Activated T-cell treated with anti-CD3 and anti-CD28 coated beads for 24 hours (primary cell): ENCODE measurements at regions not wholly inside any gene's neighbourhood (a gene's known extent, or its start where the extent isn't known, plus 50 kb on each side); places are given as distances from the start of the nearest gene placed in this dataset.
"Not testable (repeated sequence)": the region's sequence is repeated elsewhere in the genome, so short reads cannot be mapped to it uniquely, and the experiment has no call there.

ENCODE experiments used
- DNase-seq: peaks from one replicate; pipeline ENCODE4 v3.0.0-alpha.2; 2020; ENCODE audit warnings: low read depth

DNA sequence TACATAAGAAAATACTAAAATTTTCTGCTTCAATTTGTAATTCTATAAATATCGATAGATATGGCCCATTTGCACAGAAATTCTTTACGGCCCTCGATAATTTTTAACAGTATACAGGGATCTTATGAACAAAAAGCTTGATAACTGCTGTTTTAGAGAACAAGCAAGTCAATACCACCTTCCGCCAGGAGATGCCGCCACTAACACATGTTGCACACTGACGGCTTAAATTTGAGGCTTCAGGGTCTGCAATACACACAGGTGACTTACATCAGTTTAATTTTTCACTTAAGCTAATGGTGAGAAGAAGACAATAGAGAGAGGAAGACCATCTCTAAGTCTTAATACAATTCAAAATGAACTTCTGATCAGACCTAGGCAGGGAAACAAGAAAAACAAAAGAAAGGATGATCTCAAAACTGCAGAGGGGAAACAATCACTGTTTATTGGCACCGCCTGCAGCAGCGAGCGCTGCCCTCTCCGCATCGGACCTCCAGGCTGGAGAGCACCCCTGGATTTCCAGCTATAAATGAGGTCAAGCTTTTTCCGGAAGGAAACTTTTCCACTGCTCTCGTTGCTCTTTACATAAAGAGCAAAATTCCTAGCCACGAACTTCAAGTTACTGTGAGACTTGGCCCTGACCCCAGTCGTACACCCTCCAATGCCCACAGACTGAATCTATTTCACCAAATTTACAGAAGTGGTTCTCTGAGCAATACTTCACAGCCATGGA, 53.9 kb downstream of the OTOR start:
- peak; percentile 26 for DNase-seq

DNA sequence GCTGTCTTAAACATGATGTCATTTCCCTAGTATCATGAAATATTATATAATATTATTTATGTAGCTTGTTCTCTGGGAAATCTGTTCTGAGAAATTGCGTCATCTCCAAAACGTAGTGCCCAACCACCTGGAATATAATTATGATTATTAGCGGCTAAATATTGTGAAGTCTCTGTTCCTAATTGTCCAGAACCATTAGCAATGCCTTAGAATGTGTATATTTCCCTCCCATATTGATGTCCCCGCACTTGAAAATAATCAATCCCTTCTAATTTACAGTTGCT, 54.4 kb downstream of the OTOR start:
- no peak for DNase-seq

DNA sequence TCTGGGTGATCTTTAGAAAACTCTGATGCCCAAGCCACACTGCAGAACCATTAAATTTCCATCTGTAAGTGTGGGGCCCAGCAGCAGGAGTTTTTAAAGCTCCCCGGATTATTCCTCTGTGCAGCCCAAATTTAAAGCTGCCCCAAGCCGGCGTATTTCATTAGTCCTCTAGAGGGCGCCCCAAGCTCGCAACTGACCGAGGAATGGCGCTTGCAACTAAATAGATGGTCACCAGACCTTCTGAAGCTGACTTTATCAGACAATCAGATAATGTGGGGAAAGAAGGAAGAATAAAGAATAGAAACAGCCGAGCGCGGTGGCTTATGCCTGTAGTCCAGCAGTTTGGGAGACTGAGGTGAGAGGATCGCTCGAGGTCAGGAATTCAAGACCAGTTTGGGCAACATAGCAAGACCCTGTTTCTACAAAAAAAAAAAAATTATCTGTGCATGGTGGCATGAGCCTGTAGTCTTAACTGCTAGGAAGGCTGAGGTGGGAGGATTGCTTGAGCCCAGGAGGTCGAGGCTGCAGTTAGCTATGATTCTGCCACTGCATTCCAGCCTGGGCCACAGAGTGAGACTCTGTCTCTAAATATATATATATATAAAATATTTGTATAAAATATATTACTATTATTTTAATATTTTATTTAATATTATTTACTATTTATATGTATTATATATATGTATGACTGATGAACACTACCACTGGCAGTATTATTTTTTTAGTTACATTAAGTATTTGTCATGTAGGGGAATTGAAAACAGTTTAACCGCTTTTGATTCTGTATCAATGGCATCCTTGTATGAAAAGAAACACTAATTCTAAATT, 56.0 kb downstream of the OTOR start:
- DNase-seq, result peak; percentile 15

DNA sequence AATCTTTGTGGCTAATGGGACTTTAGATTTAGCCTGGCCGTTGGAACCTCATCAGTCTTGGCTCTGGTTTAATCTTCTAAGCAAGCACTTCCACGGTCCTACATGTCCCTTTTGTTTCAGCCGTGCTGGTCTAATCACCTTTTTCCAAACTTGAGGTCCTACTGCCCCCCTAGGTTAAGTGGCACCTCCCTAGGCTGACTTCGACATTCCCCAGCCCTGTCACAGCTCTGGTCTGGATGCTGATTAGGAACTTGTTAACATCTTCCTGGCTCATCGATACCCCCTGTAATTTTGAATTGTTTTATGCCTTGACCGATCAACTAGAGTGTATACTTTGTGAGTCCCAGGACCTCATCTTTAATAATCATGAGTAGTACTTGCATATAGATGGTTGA, 56.6 kb downstream of the OTOR start:
- no peak for DNase-seq

DNA sequence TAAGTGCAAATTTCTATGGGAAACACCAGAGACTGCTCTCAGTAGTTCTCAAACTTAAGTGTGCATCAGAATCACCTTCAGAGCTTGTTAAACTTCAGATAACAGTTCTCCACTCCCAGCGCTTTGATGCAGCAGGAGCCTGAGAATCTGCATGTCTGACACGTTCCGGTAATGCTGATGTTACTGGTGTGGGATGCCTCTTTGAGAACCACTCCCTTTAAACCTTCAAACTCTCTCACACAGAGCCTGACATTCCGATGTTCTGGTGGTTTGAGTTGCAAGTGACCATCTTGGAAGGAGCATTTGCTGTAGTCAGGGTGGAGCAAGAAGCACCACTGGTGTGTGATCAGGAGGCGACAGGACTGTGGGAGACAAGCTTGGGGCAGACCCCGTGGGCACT, 57.9 kb downstream of the OTOR start:
- no peak for DNase-seq

DNA sequence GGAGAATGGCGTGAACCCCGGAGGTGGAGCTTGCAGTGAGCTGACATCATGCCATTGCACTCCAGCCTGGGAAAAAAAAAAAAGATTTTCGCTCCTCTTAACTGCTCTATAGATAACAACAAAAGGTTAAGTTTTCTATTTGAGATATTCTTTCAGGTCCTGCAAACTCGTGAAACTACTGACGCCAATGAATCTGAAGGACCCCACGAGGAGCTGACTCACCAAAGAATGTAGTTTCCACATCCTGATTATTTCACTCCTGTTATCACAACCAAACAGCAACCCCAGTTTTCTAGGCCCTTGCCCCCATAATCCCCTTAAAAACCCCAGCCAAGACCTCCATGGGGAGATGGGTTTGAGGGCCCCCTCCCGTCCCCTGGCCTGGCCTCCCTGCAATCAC, 58.7 kb downstream of the OTOR start:
- no peak for DNase-seq

DNA sequence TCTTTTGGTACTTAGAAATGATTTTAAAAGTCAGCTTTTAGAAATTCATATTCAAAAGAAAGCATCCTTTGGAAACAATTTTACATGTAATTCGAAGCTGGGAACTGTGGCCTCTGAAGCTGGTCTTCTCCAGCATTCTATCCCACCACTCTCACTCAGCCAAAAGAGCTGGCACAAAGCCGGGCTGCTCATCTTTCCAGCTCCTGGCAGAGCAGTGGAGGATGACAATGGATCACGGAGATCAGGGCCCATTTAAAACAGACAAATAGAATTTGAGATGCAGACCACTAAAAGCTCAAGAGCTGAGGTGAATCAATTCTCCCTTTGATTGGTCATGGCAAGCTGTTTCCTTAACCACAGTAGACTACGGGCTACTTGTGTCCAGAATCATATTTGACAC, 60.6 kb downstream of the OTOR start:
- DNase-seq, result no peak

DNA sequence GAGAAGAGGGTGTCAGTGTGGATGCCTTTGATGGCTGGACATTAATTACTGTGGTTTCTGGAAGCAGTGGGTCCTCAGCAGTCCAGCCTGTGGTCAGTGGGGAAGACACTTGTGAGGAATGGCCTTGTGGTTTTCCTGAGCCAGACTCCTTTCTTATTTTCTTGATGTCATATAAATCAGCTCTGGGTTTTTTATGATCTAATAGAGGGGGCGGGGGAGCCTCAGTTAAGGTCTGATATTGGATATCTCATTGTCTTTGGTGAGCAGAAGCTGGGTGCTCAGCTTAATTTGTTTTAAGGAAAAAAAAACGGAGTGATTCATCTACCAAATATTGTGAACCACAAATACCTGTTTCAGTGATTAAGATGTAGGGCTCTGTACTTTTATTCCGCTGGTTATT, 62.1 kb downstream of the OTOR start:
- DNase-seq, result no peak

DNA sequence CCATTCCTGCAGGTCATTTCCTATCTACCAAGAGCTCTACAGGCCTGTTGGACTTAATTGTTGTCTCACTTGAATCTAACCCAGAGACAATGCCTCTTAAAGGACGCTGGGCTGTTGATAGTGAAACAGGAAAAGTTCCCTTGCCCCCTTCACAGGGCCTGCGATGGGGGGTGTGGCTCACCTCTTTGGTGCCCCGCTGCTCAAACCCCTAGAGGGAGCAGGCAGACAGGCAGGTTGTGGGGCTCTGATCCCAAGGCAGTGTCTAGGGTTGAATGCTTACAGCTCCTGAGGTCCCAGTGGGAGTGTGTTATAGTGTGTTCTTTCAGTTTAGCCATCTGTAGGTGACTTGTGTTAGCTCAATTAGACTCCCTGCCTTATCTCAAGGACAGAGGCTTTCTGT, 68.0 kb downstream of the OTOR start:
- DNase-seq, result no peak

DNA sequence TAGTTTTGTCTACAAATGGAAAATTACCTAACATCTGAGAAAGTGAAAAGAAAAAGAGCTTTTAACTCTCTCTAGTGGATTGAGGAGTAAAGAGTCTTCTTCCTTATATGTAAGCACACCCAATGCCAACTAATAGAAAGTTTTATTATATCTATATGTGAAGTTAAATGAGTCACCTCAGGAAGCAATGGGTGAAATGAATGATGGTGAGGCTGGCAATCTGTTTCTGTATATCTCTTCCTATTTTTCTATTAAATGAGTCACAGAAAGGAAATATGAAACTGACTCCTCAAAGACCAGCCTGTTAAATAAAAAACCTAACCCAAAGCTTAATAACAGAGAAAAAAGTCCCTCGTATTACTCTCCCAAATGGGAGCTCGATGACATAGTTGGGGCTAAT, 71.3 kb downstream of the OTOR start:
- DNase-seq, result no peak

DNA sequence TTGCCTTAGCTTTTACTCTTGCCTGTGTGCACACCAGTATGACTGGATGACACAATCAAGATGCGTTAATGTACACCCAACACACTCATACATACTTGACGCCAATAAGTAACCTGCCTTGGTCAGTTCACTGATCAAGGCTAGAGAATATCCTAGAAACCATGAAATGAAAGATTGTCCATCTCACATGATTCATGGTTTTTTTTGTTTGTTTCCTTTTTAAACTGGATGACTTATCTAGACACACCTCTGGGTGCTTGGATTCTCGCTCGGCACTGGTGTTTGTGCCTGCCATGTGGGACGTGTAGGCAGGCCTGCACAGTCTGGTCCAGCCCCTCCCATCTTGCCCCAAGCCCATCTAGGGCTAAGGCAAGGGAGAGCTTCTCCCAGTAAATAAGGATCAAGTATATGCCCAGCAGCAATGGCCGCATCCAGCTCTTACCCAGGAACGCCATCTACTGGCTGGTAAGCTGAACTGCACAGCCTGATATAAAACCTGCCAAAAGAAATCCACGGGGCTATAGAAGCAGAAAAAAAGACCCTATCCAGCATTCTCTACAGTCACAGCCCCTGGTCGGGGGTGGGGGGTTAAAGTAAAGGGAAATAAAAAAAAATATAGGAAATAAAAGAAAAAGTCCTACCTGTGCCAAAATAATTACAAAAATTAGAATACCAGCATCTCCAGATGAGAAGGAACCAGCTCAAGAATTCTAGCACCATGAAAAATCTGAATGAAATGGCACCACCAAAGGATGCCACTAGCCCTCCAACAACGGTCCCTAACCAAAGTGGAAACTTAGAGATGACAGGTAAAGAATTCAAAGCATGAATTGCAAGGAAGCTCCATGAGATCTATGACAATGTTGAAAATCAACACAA, 73.3 kb downstream of the OTOR start:
- no peak for DNase-seq

DNA sequence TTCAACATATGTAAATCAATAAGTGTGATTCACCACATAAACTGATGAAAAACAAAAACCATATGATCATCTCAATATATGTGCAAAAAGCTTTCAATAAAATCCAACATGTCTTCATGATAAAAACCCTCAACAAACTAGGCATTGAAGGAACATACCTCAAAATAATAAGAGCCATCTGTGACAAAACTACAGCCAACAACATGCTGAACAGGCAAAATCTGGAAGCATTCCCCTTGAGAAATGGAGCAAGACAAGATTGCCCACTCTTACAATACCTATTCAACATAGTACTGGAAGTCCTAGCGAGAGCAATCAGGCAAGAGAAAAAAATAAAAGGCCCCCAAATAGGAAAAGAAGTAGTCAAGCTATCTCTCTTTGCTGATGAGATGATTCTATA, 76.5 kb downstream of the OTOR start:
- no peak for DNase-seq

DNA sequence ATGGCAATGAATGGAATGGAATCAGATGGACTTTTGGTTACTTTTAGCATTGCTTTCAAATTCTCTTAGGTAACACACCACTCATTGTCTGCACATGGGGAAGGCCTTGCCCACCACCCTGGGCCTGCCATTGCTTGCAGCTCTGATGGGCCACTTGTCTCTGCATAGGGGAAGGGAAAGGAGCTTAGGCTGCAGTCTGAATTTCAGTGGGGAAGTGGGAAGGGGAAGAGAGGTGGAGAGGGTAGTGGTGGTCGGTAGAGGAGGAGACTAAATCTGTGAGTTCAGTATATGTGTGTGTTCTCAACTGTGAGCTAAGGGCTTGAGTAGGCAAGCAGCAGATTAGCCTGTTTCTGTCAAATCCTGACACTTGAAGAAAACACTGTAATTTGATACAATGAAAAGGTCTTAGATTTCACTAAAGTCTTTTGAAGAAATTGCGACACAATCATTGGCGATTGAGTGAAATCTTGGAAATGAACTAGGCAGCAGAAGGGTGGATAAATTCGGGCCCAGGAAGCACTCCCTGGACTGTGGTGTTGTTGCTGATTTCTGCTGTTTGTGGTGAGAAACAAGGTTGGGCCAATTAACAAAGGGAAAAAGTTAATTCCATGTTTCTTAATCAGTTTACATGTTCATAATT, 80.6 kb downstream of the OTOR start:
- no peak for DNase-seq

DNA sequence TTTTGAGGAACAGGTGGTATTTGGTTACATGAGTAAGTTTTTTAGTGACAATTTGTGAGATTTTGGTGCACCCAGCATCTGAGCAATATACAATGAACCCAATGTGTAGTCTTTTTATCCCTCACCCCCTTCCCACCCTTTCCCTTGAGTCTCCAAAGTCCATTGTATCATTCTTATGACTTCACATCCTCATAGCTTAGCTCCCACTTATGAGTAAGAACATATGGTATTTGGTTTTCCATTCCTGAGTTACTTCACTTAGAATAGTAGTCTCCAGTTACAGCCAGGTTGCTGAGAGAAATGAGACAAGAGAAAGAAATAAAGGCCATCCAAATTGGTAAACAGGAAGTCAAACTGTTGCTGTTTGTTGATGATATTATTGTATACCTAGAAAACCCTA, 87.5 kb downstream of the OTOR start:
- DNase-seq, result not testable (repeated sequence)

DNA sequence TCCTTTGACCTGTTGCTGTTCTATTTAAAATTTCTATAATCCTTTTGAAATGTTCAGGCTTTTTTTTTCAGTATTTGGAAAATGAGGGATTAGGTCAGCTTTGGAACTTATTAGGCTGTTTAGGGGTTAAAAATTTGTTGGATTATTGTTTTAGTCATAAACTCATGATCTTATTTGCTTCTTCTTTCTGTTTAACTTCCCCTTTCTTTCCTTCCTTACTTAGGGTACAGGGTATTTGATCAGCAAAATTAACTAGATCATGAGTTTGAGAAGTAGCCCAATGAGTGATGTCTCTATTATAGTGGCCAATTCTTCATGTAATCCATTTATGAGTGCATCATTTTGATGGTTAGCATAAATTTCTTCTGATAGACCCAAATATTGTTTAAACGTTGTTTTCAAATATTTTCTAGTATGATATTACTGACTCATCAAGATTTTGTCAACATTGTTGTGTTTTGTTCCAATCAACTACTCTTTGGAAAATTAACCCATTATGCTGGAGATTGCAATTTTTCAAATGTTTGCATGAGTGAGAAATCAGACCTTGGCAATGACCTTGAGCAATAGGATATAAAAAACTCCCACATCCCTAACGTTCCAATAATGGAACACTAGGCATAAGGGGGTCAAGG, 94.4 kb downstream of the OTOR start:
- DNase-seq, result no peak

DNA sequence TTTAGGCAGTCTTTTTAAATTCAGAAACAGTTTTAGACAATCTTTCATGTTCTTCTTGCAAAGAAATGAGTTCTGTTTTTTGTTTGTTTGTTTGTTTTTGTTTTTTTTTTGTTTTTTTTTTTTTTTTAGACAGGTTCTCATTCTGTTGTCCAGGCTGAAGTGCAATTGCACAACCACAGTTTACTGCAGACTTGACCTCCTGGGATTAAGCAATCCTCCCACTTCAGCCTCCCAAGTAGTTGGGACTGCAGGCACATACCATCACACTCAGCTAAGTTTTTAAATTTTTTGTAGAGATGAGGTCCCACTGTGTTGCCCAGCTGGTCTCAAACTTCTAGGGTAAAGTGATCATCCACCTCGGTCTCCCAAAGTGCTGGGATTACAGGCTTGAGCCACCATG, 96.2 kb downstream of the OTOR start:
- no peak for DNase-seq

DNA sequence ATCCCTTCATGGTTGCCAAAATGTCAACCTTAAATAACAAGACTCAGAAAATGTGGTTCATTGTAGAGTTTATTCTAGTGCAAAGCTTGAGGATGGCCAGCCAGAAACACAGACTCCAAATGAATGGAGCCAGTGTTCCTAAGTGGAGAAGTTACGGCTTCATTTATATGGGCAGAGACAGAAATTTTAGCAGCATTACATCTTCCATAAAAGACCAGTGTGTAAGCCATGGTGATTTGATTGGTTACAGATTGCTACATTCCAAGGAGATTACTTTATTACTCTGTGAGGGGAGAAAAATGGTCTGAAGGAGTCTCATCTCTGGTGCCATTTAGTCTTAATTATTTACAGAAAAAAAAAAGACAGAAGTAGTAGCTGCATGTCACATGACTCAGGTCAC, 97.8 kb downstream of the OTOR start:
- no peak for DNase-seq

DNA sequence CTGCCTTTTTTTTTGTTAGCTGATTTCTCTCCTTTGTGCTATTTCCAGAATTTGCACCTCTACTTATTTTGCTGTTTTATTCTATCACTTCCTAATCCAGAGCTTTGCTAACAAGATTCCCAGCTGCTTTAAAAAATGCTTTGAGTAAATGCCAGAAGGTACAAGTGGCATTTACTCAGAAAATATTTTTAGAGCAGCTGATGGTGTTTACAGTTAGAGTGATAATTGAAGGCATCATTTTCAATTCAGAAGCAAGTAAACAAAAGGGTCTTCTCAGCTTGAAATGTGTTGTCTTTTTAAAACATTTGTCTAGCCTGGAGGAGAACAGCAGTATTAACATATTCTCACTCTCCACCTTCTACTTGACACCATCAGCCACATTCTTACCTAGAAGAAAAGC, 99.9 kb downstream of the OTOR start:
- DNase-seq, result no peak

DNA sequence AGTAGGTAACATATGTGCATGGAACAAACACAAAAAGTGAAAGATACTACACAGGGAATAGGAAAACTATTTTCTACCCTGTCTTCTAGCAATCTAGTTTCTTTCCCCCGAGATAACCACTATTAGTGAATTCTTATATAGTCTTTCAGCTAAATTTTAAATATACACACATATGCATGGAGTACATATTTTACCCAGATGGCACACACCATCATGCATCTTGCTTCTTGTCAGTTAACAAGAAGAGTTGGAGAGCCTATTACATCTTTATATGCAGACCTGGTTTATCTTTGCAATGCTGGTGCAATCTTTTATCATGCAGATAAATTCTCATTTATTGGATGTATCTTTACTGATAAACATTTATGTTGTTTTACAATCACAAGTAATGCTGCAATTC, 100.4 kb downstream of the OTOR start:
- DNase-seq, result no peak

DNA sequence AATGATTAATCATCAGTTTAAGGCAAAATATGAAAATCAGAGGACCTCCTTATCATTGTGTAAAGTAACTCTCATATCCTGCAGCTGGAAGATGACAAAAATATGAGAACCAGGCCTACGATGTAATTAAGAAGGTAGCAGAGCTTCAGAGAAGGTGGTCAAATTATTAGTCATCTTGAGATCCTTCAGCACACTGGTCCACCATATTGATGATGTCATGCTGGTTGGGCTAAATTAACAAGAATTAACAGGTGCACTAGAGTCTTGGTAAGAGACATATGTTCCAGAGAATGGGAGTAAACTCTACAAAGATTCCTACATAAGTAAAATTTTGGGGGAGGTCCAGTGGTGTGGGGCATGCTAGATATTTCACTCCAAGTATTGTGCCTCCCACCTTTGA, 112.8 kb downstream of the OTOR start:
- DNase-seq, result no peak

DNA sequence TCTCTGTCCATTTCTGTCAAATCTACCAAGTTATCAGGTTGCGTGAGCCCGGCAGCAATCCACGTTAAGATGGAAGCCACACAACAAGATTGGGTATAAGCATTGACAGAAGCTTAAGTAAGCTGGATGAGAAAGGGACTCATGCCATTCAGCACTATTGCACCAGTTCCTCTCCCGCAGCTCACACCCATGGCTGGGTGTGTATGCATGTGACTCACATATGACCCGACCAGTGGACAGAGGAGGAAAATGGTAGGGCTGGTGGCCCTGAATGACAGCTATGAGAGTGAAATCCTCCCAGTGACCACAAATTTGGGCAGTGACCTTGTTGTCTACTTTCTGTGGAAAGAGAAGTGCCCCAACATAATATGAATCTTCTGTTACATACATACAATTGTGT, 113.5 kb downstream of the OTOR start:
- DNase-seq, result no peak

DNA sequence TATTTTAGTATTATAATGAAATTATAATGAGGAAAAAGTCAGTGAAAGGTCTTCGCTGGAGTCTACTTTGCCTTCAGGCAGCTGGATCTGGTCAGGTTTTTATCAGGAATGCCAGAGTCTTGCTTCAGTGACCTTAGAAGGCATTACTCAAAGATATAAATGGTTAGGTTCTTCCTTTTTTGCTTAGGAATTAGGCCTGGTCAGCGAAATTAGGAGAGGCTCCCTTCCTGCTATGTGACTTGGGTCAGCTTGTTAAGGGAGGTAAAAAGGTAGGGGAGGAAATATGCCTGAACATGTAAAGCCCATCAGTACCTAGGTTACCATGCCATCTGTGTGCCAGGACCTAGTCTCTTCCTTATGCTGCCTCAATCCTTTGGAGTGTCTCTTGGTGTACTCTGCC, 115.1 kb downstream of the OTOR start:
- no peak for DNase-seq
